WERI-Rb-1 (cell line): ENCODE measurements at regions not wholly inside any gene's neighbourhood (a gene's known extent, or its start where the extent isn't known, plus 50 kb on each side); places are given as distances from the start of the nearest gene placed in this dataset.

ENCODE experiments used
- DNase-seq: peaks from one replicate; pipeline ENCODE4 v3.0.0-alpha.2; 2020
- H3K27ac ChIP-seq: fragments of 250-450 bp; sonication (Bioruptor Pico); 2 replicates; pipeline ENCODE4 v1.5.1; 2020; ENCODE audit warnings: mild to moderate bottlenecking, moderate library complexity
- H3K27me3 ChIP-seq: fragments of 250-450 bp; sonication (Bioruptor Pico); 2 replicates; pipeline ENCODE4 v1.5.1; 2021; ENCODE audit warnings: mild to moderate bottlenecking, low read depth, moderate library complexity; ENCODE audit not compliant: insufficient read depth, severe bottlenecking
- H3K36me3 ChIP-seq: fragments of 250-450 bp; sonication (Bioruptor Pico); 2 replicates; pipeline ENCODE4 v1.5.1; 2020; ENCODE audit warnings: mild to moderate bottlenecking, moderate library complexity
- H3K4me3 ChIP-seq: 2 replicates; pipeline ENCODE4 v1.5.1; 2011; ENCODE audit warnings: low read depth, mild to moderate bottlenecking, control low read depth, low read length
- H3K9me3 ChIP-seq: fragments of 250-450 bp; sonication (Bioruptor Pico); 2 replicates; pipeline ENCODE4 v1.5.1; 2021; ENCODE audit warnings: mild to moderate bottlenecking, moderate library complexity; ENCODE audit not compliant: severe bottlenecking
- CTCF ChIP-seq: IDR thresholded peaks from 2 replicates; pipeline ENCODE4 v1.5.1; 2011; ENCODE audit warnings: low read depth, mild to moderate bottlenecking, control low read depth, inconsistent platforms, low read length

- no peak for DNase-seq
Observed at GRCh38 chr17:79237448-79238053, 162.9 kb downstream of the ENGASE start.

GRCh38 chr17:79235808-79236207 is 161.2 kb downstream of the ENGASE start:
- TF ChIP-seq CTCF: no peak
- H3K4me3 ChIP-seq: no peak overlapping the region
- no peak overlapping the region for H3K27ac ChIP-seq
- H3K36me3 ChIP-seq: no peaks in the 10 kb centered on the region
- no peak for DNase-seq
- no peaks in the 10 kb centered on the region for H3K27me3 ChIP-seq
- no peaks in the 10 kb centered on the region for H3K9me3 ChIP-seq

More at GRCh38 chr17:79237448-79238053, 162.9 kb downstream of the ENGASE start:
- H3K27me3 ChIP-seq: no peaks in the 10 kb centered on the region
- peaks cover 4% of the 10 kb centered on the region for H3K9me3 ChIP-seq
- no peak for TF ChIP-seq CTCF
- H3K4me3 ChIP-seq: no peak overlapping the region
- no peaks in the 10 kb centered on the region for H3K36me3 ChIP-seq
- H3K27ac ChIP-seq: no peak overlapping the region

GRCh38 chr17:79233916-79234551 is 159.4 kb downstream of the ENGASE start:
- no peaks in the 10 kb centered on the region for H3K36me3 ChIP-seq
- no peak for TF ChIP-seq CTCF
- H3K4me3 ChIP-seq: no peak overlapping the region
- DNase-seq: no peak
- no peaks in the 10 kb centered on the region for H3K9me3 ChIP-seq
- no peak overlapping the region for H3K27ac ChIP-seq
- H3K27me3 ChIP-seq: no peaks in the 10 kb centered on the region

- no peak for DNase-seq
- Histone ChIP-seq H3K4me3 (no peak overlapping the region), H3K27me3 (no peaks in the 10 kb centered on the region), H3K9me3 (no peaks in the 10 kb centered on the region), H3K27ac (no peak overlapping the region), H3K36me3 (no peaks in the 10 kb centered on the region)
- no peak for TF ChIP-seq CTCF
Observed at GRCh38 chr17:79232957-79233356, 158.3 kb downstream of the ENGASE start.

GRCh38 chr17:79231766-79232287 is 157.2 kb downstream of the ENGASE start:
- Histone ChIP-seq H3K27ac (no peak overlapping the region), H3K9me3 (no peaks in the 10 kb centered on the region), H3K36me3 (no peaks in the 10 kb centered on the region), H3K27me3 (no peaks in the 10 kb centered on the region), H3K4me3 (no peak overlapping the region)
- no peak for TF ChIP-seq CTCF
- no peak for DNase-seq
